Hepatocyte (in vitro differentiated cells): ENCODE measurements at regions not wholly inside any gene's neighbourhood (a gene's known extent, or its start where the extent isn't known, plus 50 kb on each side); places are given as distances from the start of the nearest gene placed in this dataset.

Experiments used
- EZH2 ChIP-seq: fragments of 200-600 bp; sonication (generic); IDR thresholded peaks from 2 replicates; pipeline ENCODE4 v1.6.1; 2016; ENCODE audit warnings: antibody characterized with exemption, mild to moderate bottlenecking, borderline replicate concordance
- EZH2phosphoT487 ChIP-seq: fragments of 200-600 bp; sonication (generic); IDR thresholded peaks from one replicate; pipeline ENCODE4 v1.6.1; 2018; ENCODE audit warnings: antibody characterized with exemption, mild to moderate bottlenecking, low read depth, moderate library complexity; ENCODE audit not compliant: unreplicated experiment, severe bottlenecking
- TF ChIP-seq, protein P1 (sequence below): fragments of 200-600 bp; sonication (generic); IDR thresholded peaks from 2 replicates; pipeline ENCODE4 v1.5.1; 2016; ENCODE audit warnings: antibody characterized with exemption, mild to moderate bottlenecking; ENCODE audit not compliant: poor library complexity

DNA sequence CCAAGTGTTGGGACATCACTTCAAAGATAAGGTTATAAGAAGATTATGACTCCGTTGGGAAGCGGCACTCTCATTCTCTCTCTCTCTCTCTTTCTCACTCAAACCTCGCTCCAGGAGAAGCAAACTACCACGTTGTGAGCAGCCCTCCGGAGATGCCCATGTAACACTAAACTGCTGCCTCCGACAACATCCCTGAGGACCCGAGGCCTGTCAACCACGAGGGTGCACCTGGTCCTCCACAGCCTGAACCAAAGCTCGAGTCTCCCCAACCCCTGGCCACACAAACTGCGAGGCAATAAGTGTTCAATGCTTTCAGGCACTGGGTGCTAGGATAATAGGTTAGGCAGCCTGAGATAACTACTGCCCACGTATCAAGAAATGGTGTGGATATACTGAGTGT lies 654.5 kb upstream of the ID2 start:
- TF ChIP-seq, protein P1, sequence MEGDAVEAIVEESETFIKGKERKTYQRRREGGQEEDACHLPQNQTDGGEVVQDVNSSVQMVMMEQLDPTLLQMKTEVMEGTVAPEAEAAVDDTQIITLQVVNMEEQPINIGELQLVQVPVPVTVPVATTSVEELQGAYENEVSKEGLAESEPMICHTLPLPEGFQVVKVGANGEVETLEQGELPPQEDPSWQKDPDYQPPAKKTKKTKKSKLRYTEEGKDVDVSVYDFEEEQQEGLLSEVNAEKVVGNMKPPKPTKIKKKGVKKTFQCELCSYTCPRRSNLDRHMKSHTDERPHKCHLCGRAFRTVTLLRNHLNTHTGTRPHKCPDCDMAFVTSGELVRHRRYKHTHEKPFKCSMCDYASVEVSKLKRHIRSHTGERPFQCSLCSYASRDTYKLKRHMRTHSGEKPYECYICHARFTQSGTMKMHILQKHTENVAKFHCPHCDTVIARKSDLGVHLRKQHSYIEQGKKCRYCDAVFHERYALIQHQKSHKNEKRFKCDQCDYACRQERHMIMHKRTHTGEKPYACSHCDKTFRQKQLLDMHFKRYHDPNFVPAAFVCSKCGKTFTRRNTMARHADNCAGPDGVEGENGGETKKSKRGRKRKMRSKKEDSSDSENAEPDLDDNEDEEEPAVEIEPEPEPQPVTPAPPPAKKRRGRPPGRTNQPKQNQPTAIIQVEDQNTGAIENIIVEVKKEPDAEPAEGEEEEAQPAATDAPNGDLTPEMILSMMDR: no peak
- TF ChIP-seq EZH2: no peak
- no peak for TF ChIP-seq EZH2phosphoT487
